ENCODE measurements at regions not wholly inside any gene's neighbourhood (a gene's known extent, or its start where the extent isn't known, plus 50 kb on each side); places are given as distances from the start of the nearest gene placed in this dataset.
"Not testable (repeated sequence)": the region's sequence is repeated elsewhere in the genome, so short reads cannot be mapped to it uniquely, and the experiment has no call there.

GRCh38 chr11:115642660-115643059, 138.4 kb upstream of the CADM1 start:
- no peak for ATAC-seq

- ATAC-seq: no peak
Measured at GRCh38 chr11:115637599-115638241, 133.5 kb upstream of the CADM1 start.

- ATAC-seq: no peak
Measured at GRCh38 chr11:115636753-115637527, 132.7 kb upstream of the CADM1 start.

GRCh38 chr11:115633977-115634376, 129.8 kb upstream of the CADM1 start:
- ATAC-seq: not testable (repeated sequence)

GRCh38 chr11:115632061-115632460, 127.8 kb upstream of the CADM1 start:
- no peak for ATAC-seq

- ATAC-seq: no peak
Measured at GRCh38 chr11:115631609-115632008, 127.4 kb upstream of the CADM1 start.

- ATAC-seq: no peak
Measured at GRCh38 chr11:115630214-115630613, 126.0 kb upstream of the CADM1 start.

- no peak for ATAC-seq
Measured at GRCh38 chr11:115629456-115630015, 125.3 kb upstream of the CADM1 start.

- ATAC-seq: no peak
Measured at GRCh38 chr11:115627666-115628460, 123.6 kb upstream of the CADM1 start.

- no peak for ATAC-seq
Measured at GRCh38 chr11:115627071-115627470, 122.9 kb upstream of the CADM1 start.

GRCh38 chr11:115626414-115626813, 122.2 kb upstream of the CADM1 start:
- no peak for ATAC-seq

GRCh38 chr11:115625502-115625901, 121.3 kb upstream of the CADM1 start:
- ATAC-seq: no peak

- ATAC-seq: no peak
Measured at GRCh38 chr11:115624065-115624464, 119.8 kb upstream of the CADM1 start.

- ATAC-seq: peak; percentile 62
Measured at GRCh38 chr11:115623021-115623451, 118.8 kb upstream of the CADM1 start.

GRCh38 chr11:115618428-115618827, 114.2 kb upstream of the CADM1 start:
- ATAC-seq: peak; percentile 29

- no peak for ATAC-seq
Measured at GRCh38 chr11:115617767-115618166, 113.6 kb upstream of the CADM1 start.

GRCh38 chr11:115616971-115617370, 112.8 kb upstream of the CADM1 start:
- no peak for ATAC-seq

GRCh38 chr11:115613986-115614632, 109.9 kb upstream of the CADM1 start:
- ATAC-seq: peak; percentile 76

GRCh38 chr11:115613004-115613403, 108.8 kb upstream of the CADM1 start:
- ATAC-seq: no peak

- no peak for ATAC-seq
Measured at GRCh38 chr11:115612046-115612730, 108.0 kb upstream of the CADM1 start.

GRCh38 chr11:115611343-115611742, 107.1 kb upstream of the CADM1 start:
- no peak for ATAC-seq

GRCh38 chr11:115610908-115611307, 106.7 kb upstream of the CADM1 start:
- ATAC-seq: no peak
